Endothelial cell of umbilical vein (primary cell): ENCODE measurements at regions not wholly inside any gene's neighbourhood (a gene's known extent, or its start where the extent isn't known, plus 50 kb on each side); places are given as distances from the start of the nearest gene placed in this dataset.

Experiments
- BruUV-seq: library from RNA; stranded (reverse); fragments of 400-500 nt; replicated peaks from 2 replicates; lab custom pipeline; 2021; lab: Mats Ljungman, UMichigan
- CTCF ChIA-PET: fragments of 300-600, 350-600 bp; sonication (Branson Sonifier 250); formaldehyde crosslinking; loops from one replicate; lab custom pipeline; 2021; ENCODE audit warnings: antibody characterized with exemption, inconsistent platforms; lab: Charles Lee
- POLR2A ChIA-PET: fragments of 300-600, 350-600 bp; sonication (Branson Sonifier 250); formaldehyde crosslinking; loops from one replicate; lab custom pipeline; 2021; ENCODE audit warnings: antibody characterized with exemption, inconsistent platforms; lab: Charles Lee
- DNase-seq: peaks from one replicate; pipeline ENCODE4 v3.0.0-alpha.2; 2011; ENCODE audit warnings: low read depth, low spot score
- FAIRE-seq: peaks from 2 replicates; lab custom pipeline; 2011; peaks lifted over from hg19 to GRCh38; lab: Jason Lieb, UNC
- H2AFZ ChIP-seq: 2 replicates; pipeline ENCODE4 v1.6.0; 2012; ENCODE audit warnings: low read depth, low read length, control low read depth, inconsistent platforms
- H3K27ac ChIP-seq: 2 replicates; pipeline ENCODE4 v1.5.1; 2011; ENCODE audit warnings: low read depth, mild to moderate bottlenecking, control low read depth, low read length, moderate library complexity; ENCODE audit not compliant: insufficient read depth
- H3K27me3 ChIP-seq, 2 experiments: 2 replicates each; pipeline versions ENCODE4 v1.6.0 to v1.6.1; 2011; ENCODE audit warnings: low read length in 2 of 2, mixed read lengths in 1 of 2; ENCODE audit not compliant: control insufficient read depth in 2 of 2, insufficient read depth in 2 of 2
- H3K36me3 ChIP-seq, 2 experiments: 2 replicates in 1 of 2; 3 replicates in 1 of 2; pipeline ENCODE4 v1.5.1; 2011; ENCODE audit warnings: low read length in 2 of 2, mild to moderate bottlenecking in 1 of 2, moderate library complexity in 1 of 2; ENCODE audit not compliant: control insufficient read depth in 2 of 2, insufficient read depth in 2 of 2; ENCODE audit errors: extremely low read depth in 1 of 2
- H3K4me1 ChIP-seq: 3 replicates; pipeline ENCODE4 v1.5.1; 2011; ENCODE audit warnings: mild to moderate bottlenecking, low read length; ENCODE audit not compliant: control insufficient read depth, insufficient read depth; ENCODE audit errors: extremely low read depth
- H3K4me2 ChIP-seq: 2 replicates; pipeline ENCODE4 v1.6.1; 2011; ENCODE audit warnings: low read length, control low read depth, mixed read lengths; ENCODE audit not compliant: insufficient read depth
- H3K4me3 ChIP-seq, 3 experiments: fragments of 200-600 bp in 1 of 3; sonication (generic), shearing (Covaris generic) in 1 of 3; replicated peaks in 1 of 3; 2 replicates each; pipeline ENCODE4 v1.5.1; 2011 to 2016; ENCODE audit warnings: control low read depth in 3 of 3, low read length in 3 of 3, mild to moderate bottlenecking in 2 of 3, inconsistent platforms in 1 of 3, low read depth in 1 of 3, moderate library complexity in 1 of 3; ENCODE audit not compliant: insufficient read depth in 1 of 3
- H3K79me2 ChIP-seq: 2 replicates; pipeline ENCODE4 v1.6.0; 2012; ENCODE audit warnings: low read length, inconsistent platforms; ENCODE audit not compliant: control insufficient read depth, insufficient read depth
- H3K9ac ChIP-seq: replicated peaks from 2 replicates; pipeline ENCODE3; 2011; ENCODE audit warnings: low read length, control low read depth; ENCODE audit not compliant: insufficient read depth; ENCODE audit errors: extremely low read depth
- H3K9me1 ChIP-seq: replicated peaks from 3 replicates; pipeline ENCODE4 v1.6.0; 2011; ENCODE audit warnings: mild to moderate bottlenecking, low read length; ENCODE audit not compliant: control insufficient read depth, insufficient read depth; ENCODE audit errors: extremely low read depth
- H3K9me3 ChIP-seq: replicated peaks from 2 replicates; pipeline ENCODE4 v1.5.1; 2012; ENCODE audit warnings: low read length, inconsistent platforms; ENCODE audit not compliant: control insufficient read depth, insufficient read depth
- H4K20me1 ChIP-seq: replicated peaks from 2 replicates; pipeline ENCODE3; 2011; ENCODE audit warnings: mild to moderate bottlenecking, low read length; ENCODE audit not compliant: control insufficient read depth, insufficient read depth; ENCODE audit errors: extremely low read depth
- CTCF ChIP-seq, 2 donors: IDR thresholded peaks; 1 replicate in 1 of 2; 2 replicates in 1 of 2; pipeline ENCODE4 v1.5.1; 2011; ENCODE audit warnings: low read length in 2 of 2, mild to moderate bottlenecking in 2 of 2, moderate library complexity in 2 of 2, control low read depth in 1 of 2, inconsistent platforms in 1 of 2, low read depth in 1 of 2; ENCODE audit not compliant: insufficient read depth in 1 of 2; ENCODE audit errors: extremely low read depth in 1 of 2
- EZH2 ChIP-seq: IDR thresholded peaks from 2 replicates; pipeline ENCODE4 v1.6.1; 2012; ENCODE audit warnings: borderline replicate concordance, low read depth, mild to moderate bottlenecking, moderate library complexity, low read length, inconsistent platforms; ENCODE audit not compliant: severe bottlenecking
- FOS ChIP-seq: IDR thresholded peaks from 2 replicates; pipeline ENCODE4 v1.6.1; 2011; ENCODE audit warnings: mild to moderate bottlenecking, low read length, moderate library complexity, borderline replicate concordance; ENCODE audit not compliant: insufficient read depth
- GATA2 ChIP-seq: IDR thresholded peaks from 2 replicates; pipeline ENCODE4 v1.7.0; 2011; ENCODE audit warnings: low read depth, mild to moderate bottlenecking, moderate library complexity, mixed read lengths, low read length; ENCODE audit not compliant: insufficient read length, insufficient read depth
- JUN ChIP-seq: IDR thresholded peaks from 2 replicates; pipeline ENCODE4 v1.6.1; 2011; ENCODE audit warnings: borderline replicate concordance, low read depth; ENCODE audit not compliant: insufficient read length, insufficient read depth
- MYC ChIP-seq: IDR thresholded peaks from one replicate; pipeline ENCODE4 v1.6.1; 2011; ENCODE audit warnings: mild to moderate bottlenecking, low read depth, low read length
- POLR2A ChIP-seq: IDR thresholded peaks from 2 replicates; pipeline ENCODE4 v1.6.1; 2012; ENCODE audit warnings: low read depth, mild to moderate bottlenecking, control low read depth, low read length
- POLR2AphosphoS5 ChIP-seq: IDR thresholded peaks from 2 replicates; pipeline ENCODE4 v1.6.1; 2012; ENCODE audit warnings: low read depth, mild to moderate bottlenecking, control low read depth, low read length, moderate library complexity; ENCODE audit not compliant: insufficient read depth
- dilution Hi-C: fragments of 300-500 bp; cut with MboI; formaldehyde crosslinking; loops from one replicate; pipeline ENCODE4 v1.15.0; 2019; ENCODE audit warnings: low sequenced_read_pairs; ENCODE audit not compliant: extremely low pct_ligation_motif_present
- intact Hi-C: fragments of 100-400 bp; cut with micrococcal nuclease; formaldehyde crosslinking; loops from one replicate; pipeline ENCODE4 v1.10.0; 2022
- TF ChIP-seq, protein P1 (sequence below): IDR thresholded peaks from 2 replicates; pipeline ENCODE4 v1.6.1; 2011; ENCODE audit not compliant: insufficient read depth, insufficient read length

DNA sequence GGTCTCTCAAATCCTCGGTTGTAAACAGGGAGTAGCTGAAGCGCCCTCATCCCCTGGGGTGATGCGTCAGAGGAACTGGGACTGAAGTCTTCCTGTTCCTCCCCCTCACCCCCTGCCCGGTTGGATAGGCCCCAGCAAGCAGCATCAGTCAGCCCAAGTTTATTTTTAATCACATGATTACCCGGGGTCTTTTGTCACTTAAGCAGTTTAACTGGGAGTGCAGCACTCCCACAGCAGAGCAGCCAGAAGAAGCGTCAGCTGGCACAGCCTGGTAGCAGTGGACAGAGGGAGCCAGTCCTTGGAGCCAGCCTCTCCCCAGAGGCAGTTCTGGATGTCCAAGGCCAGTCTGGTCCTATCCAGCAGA lies 342.1 kb downstream of the CTTN start:
- no peaks in the 10 kb centered on the region for H3K79me2 ChIP-seq
- BruUV-seq = no TSS peak
- no peaks in the 10 kb centered on the region for H4K20me1 ChIP-seq
- TF ChIP-seq, protein P1, sequence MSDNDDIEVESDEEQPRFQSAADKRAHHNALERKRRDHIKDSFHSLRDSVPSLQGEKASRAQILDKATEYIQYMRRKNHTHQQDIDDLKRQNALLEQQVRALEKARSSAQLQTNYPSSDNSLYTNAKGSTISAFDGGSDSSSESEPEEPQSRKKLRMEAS = no peak
- no peak for TF ChIP-seq CTCF (IDR thresholded peaks at IDR 0.05; ENCODE audit: extremely low read depth in 1 of 2, insufficient read depth in 1 of 2, low read depth in 1 of 2, low read length in 2 of 2)
- no peak for TF ChIP-seq GATA2
- no peak for TF ChIP-seq POLR2AphosphoS5
- TF ChIP-seq MYC = no peak
- no peak for TF ChIP-seq POLR2A
- TF ChIP-seq FOS = no peak
- TF ChIP-seq JUN = no peak
- TF ChIP-seq EZH2 = no peak
- dilution Hi-C loops = no loop called here
- no peak overlapping the region for H2AFZ ChIP-seq
- no peaks in the 10 kb centered on the region for H3K9me1 ChIP-seq
- H3K27me3 ChIP-seq = no peaks in the 10 kb centered on the region
- H3K9me3 ChIP-seq = peaks cover 3% of the 10 kb centered on the region
- no peak overlapping the region for H3K9ac ChIP-seq
- H3K36me3 ChIP-seq = no peaks in the 10 kb centered on the region
- ChIA-PET CTCF (no interaction called here), POLR2A (no interaction called here)
- DNase-seq (no peak), FAIRE-seq (no peak)
- intact Hi-C loops = no loop called here
- H3K4me3 ChIP-seq = no peak overlapping the region
- no peak overlapping the region for H3K27ac ChIP-seq
- no peaks in the 10 kb centered on the region for H3K4me1 ChIP-seq
- no peak overlapping the region for H3K4me2 ChIP-seq
